ENCODE measurements at regions not wholly inside any gene's neighbourhood (a gene's known extent, or its start where the extent isn't known, plus 50 kb on each side); places are given as distances from the start of the nearest gene placed in this dataset.
A peak's percentile ranks its signal among the peaks of the same experiment; 100 is the strongest.
"Not testable (repeated sequence)": the region's sequence is repeated elsewhere in the genome, so short reads cannot be mapped to it uniquely, and the experiment has no call there.

DNA sequence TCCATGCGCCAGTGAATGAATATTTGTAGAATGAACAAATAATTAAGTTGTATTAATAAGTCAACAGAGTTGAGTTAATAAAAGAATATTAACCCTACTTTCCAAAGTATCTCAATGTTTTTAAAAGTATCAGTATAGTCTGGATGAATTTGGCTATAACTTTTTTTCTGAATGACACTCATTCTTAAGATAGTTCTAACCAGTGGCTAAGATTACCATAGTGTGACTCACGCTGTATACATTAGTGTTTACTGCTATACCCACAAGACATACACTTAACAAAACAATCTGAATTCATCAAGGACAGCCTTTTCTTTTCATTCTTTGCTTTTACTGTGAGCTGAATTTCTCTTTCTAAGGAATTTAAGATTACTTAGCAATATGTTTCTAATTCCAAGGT is 77.0 kb upstream of the PDE1A start:
- no peaks in the 10 kb centered on the region for H3K4me1 ChIP-seq
- no peak overlapping the region for H3K27ac ChIP-seq
- 55 to 83% (median 81%) methylated on average over 2 of the region's 2 CpGs for WGBS, 5 donors
- H3K9me3 ChIP-seq = no peaks in the 10 kb centered on the region
- no peak for DNase-seq
- H3K4me3 ChIP-seq = no peak overlapping the region
- intact Hi-C loops (cut with DNase I; ENCODE audit: low total_unique reads) = no loop called here
- no peaks in the 10 kb centered on the region for H3K36me3 ChIP-seq
- TF ChIP-seq EP300 (IDR thresholded peaks at IDR 0.05) (no peak), POLR2AphosphoS5 (IDR thresholded peaks at IDR 0.05) (no peak), POLR2A (IDR thresholded peaks at IDR 0.05) (no peak)
- TF ChIP-seq, protein P1, sequence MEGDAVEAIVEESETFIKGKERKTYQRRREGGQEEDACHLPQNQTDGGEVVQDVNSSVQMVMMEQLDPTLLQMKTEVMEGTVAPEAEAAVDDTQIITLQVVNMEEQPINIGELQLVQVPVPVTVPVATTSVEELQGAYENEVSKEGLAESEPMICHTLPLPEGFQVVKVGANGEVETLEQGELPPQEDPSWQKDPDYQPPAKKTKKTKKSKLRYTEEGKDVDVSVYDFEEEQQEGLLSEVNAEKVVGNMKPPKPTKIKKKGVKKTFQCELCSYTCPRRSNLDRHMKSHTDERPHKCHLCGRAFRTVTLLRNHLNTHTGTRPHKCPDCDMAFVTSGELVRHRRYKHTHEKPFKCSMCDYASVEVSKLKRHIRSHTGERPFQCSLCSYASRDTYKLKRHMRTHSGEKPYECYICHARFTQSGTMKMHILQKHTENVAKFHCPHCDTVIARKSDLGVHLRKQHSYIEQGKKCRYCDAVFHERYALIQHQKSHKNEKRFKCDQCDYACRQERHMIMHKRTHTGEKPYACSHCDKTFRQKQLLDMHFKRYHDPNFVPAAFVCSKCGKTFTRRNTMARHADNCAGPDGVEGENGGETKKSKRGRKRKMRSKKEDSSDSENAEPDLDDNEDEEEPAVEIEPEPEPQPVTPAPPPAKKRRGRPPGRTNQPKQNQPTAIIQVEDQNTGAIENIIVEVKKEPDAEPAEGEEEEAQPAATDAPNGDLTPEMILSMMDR (IDR thresholded peaks at IDR 0.05) = no peak
- H3K27me3 ChIP-seq = no peaks in the 10 kb centered on the region

DNA sequence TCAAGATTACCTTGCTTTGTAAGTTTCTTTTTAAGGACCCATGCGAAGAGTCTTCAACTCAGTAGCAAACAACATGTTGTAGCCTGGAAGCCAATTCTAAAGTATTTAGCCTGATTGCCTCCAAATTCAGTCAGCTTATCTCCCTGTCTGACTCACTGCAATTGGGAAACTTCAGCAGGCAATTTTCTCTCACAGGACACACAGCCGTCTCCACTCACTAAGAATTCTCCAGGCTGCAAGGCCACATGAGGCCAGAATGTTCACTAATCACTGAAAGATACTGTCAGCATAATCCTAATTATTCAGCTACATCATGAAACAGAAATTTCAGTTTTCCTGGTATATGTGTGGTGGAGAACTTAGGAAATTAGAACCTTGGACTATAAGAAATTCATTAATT is 78.1 kb upstream of the PDE1A start:
- TF ChIP-seq POLR2A (IDR thresholded peaks at IDR 0.05) = no peak
- TF ChIP-seq EP300 (IDR thresholded peaks at IDR 0.05) = no peak
- TF ChIP-seq, protein P1 (IDR thresholded peaks at IDR 0.05) = no peak
- no peak for TF ChIP-seq POLR2AphosphoS5 (IDR thresholded peaks at IDR 0.05)
- 57 to 77% (median 66%) methylated on average over 2 of the region's 2 CpGs for WGBS, 5 donors
- H3K27me3 ChIP-seq = no peaks in the 10 kb centered on the region
- no peak overlapping the region for H3K27ac ChIP-seq
- H3K36me3 ChIP-seq = no peaks in the 10 kb centered on the region
- no peak for DNase-seq
- H3K4me3 ChIP-seq = no peak overlapping the region
- no peaks in the 10 kb centered on the region for H3K4me1 ChIP-seq
- H3K9me3 ChIP-seq = no peaks in the 10 kb centered on the region
- intact Hi-C loops (cut with DNase I; ENCODE audit: low total_unique reads) = no loop called here

GRCh38 chr2:182506606-182507005 is 79.8 kb upstream of the PDE1A start:
- Histone ChIP-seq H3K9me3 (no peaks in the 10 kb centered on the region), H3K4me3 (no peak overlapping the region), H3K27me3 (no peaks in the 10 kb centered on the region), H3K4me1 (no peaks in the 10 kb centered on the region), H3K27ac (no peak overlapping the region), H3K36me3 (no peaks in the 10 kb centered on the region)
- DNase-seq = peak in 1 of 2 donors; percentile 42
- TF ChIP-seq POLR2A (IDR thresholded peaks at IDR 0.05) (no peak), POLR2AphosphoS5 (IDR thresholded peaks at IDR 0.05) (no peak), EP300 (IDR thresholded peaks at IDR 0.05) (no peak)
- TF ChIP-seq, protein P1 (IDR thresholded peaks at IDR 0.05) = no peak
- intact Hi-C loops (cut with DNase I; ENCODE audit: low total_unique reads) = no loop called here

DNA sequence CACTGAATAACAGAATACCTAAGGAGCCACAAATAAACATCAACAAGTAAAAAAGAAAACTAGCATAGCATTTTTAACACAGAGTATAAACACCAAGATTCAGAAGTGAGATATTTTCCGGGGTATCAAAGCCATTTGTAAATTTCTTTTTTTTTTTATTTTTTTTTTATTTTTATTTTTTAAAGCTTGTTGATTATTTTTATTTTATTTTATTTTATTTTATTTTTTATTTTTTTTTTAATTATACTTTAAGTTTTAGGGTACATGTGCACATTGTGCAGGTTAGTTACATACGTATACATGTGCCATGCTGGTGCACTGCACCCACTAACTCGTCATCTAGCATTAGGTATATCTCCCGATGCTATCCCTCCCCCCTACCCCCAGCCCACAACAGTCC is 81.7 kb upstream of the PDE1A start:
- H3K9me3 ChIP-seq; H3K4me3 ChIP-seq; intact Hi-C loops (cut with DNase I; ENCODE audit: low total_unique reads); DNase-seq; H3K36me3 ChIP-seq; H3K4me1 ChIP-seq; H3K27me3 ChIP-seq; H3K27ac ChIP-seq: not testable (repeated sequence)
- WGBS, 5 donors = 63 to 83% (median 80%) methylated on average over 2 to 4 of the region's 4 CpGs

DNA sequence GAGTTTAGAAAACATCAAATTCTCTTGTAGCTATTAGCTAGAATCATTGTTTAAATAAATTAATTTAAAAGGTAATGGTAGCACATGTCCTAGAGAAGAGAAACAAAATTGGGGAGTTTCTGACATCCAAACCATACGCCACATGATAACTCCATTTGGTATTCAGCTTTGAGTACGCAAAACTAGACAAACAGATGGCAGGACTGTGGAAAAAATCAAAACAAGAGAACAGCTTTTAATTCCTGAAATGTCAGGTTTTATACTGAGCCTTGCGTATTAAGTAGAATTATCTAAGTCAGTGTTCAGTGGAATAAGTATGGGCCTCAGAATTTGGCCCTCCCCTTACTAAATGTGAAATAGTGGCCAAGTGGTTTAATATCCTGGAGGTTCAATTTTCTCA is 82.4 kb upstream of the PDE1A start:
- H3K9me3 ChIP-seq = no peaks in the 10 kb centered on the region
- WGBS, 5 donors = 80 to 97% (median 94%) methylated on average over 3 of the region's 3 CpGs
- H3K27me3 ChIP-seq = no peaks in the 10 kb centered on the region
- DNase-seq = no peak
- no peaks in the 10 kb centered on the region for H3K4me1 ChIP-seq
- intact Hi-C loops (cut with DNase I; ENCODE audit: low total_unique reads) = no loop called here
- H3K4me3 ChIP-seq = no peak overlapping the region
- TF ChIP-seq EP300 (IDR thresholded peaks at IDR 0.05) (no peak), POLR2A (IDR thresholded peaks at IDR 0.05) (no peak)
- H3K36me3 ChIP-seq = no peaks in the 10 kb centered on the region
- no peak overlapping the region for H3K27ac ChIP-seq

Measured in stomach (tissue), 8 donors.